ENCODE measurements at regions not wholly inside any gene's neighbourhood (a gene's known extent, or its start where the extent isn't known, plus 50 kb on each side); places are given as distances from the start of the nearest gene placed in this dataset.

DNA sequence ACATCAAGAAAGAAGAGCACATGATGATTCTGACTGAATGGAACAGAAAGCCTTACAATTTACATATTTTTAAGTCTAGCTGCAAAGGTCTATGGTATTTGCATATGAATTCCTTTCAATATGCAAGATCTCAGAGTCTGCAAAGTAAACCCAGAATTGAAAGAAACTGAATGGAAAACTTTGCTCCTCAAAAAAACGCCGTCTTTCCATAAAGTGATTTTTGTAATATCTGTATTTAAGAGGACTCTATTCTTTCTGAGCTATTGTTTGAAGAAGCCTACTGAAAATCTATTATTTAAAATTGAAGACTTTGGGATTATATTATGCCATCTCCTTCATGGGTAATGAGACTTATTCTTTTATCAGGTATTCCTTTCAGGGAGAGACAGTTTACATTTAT is 1894.4 kb downstream of the STIM2 start:
- Histone ChIP-seq H3K79me2 (ENCODE audit: control insufficient read depth, insufficient read depth, low read length) (no peaks in the 10 kb centered on the region), H3K36me3 (ENCODE audit: control insufficient read depth in 2 of 2, insufficient read depth in 2 of 2, low read length in 1 of 2) (no peaks in the 10 kb centered on the region), H2AFZ (ENCODE audit: control insufficient read depth, low read depth, low read length) (no peak overlapping the region), H3K27ac (ENCODE audit: control insufficient read depth, insufficient read depth) (no peak overlapping the region), H4K20me1 (ENCODE audit: control insufficient read depth, insufficient read depth) (no peaks in the 10 kb centered on the region), H3K4me2 (ENCODE audit: control insufficient read depth, insufficient read depth) (no peak overlapping the region), H3K9me3 (replicated peaks; ENCODE audit: control insufficient read depth, insufficient read depth, low read length) (no peaks in the 10 kb centered on the region), H3K4me1 (ENCODE audit: control insufficient read depth, insufficient read depth, low read length) (no peaks in the 10 kb centered on the region), H3K27me3 (replicated peaks in 1 of 2; ENCODE audit: control insufficient read depth in 2 of 2, insufficient read depth in 2 of 2, low read length in 1 of 2) (no peaks in the 10 kb centered on the region), H3K4me3 (no peak overlapping the region), H3K9ac (ENCODE audit: control insufficient read depth, insufficient read depth, low read length) (no peak overlapping the region)
- ChIA-PET RAD21 (ENCODE audit: unreplicated experiment) (no interaction called here), CTCF (no interaction called here), POLR2A (no interaction called here), SMC1A (ENCODE audit: uncharacterized antibody, unreplicated experiment) (interaction anchor here (0.8 kb wide), 1 partner anchor 33 kb away, joined by 3 read pairs; no protein-coding TSS in a partner anchor)
- 26% methylated on average over 2 of the region's 2 CpGs for WGBS (ENCODE audit: insufficient coverage, insufficient replicate concordance, low lambda C conversion rate, missing lambda C conversion rate)
- no peak for ATAC-seq
- no TSS peak for BruUV-seq (replicated peaks)
- no peak for DNase-seq (ENCODE audit: low read depth, low spot score)
- no peak for TF ChIP-seq ESRRA (IDR thresholded peaks at IDR 0.05; ENCODE audit: low read length)
- TF ChIP-seq SMAD5 (IDR thresholded peaks at IDR 0.05; ENCODE audit: low read depth) = no peak
- no peak for TF ChIP-seq FOXM1 (IDR thresholded peaks at IDR 0.05; ENCODE audit: low read depth, low read length)
- no peak for TF ChIP-seq SIX5 (IDR thresholded peaks at IDR 0.05; ENCODE audit: low read depth, low read length, severe bottlenecking)
- TF ChIP-seq RCOR1 (conservative IDR thresholded peaks at IDR 0.05; ENCODE audit: low read depth, low read length) = no peak
- no peak for TF ChIP-seq BHLHE40 (IDR thresholded peaks at IDR 0.05; ENCODE audit: borderline replicate concordance in 1 of 2, low read depth in 2 of 2, low read length in 1 of 2)
- TF ChIP-seq YY1 (IDR thresholded peaks at IDR 0.05; ENCODE audit: low read depth, low read length) = no peak
- TF ChIP-seq, protein P1, sequence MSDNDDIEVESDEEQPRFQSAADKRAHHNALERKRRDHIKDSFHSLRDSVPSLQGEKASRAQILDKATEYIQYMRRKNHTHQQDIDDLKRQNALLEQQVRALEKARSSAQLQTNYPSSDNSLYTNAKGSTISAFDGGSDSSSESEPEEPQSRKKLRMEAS (IDR thresholded peaks at IDR 0.05; ENCODE audit: low read depth, low read length) = no peak
- in situ Hi-C loops (cut with MboI) (no loop called here), intact Hi-C loops (cut with micrococcal nuclease; ENCODE audit: unreplicated experiment) (no loop called here)
- no peak for FAIRE-seq

DNA sequence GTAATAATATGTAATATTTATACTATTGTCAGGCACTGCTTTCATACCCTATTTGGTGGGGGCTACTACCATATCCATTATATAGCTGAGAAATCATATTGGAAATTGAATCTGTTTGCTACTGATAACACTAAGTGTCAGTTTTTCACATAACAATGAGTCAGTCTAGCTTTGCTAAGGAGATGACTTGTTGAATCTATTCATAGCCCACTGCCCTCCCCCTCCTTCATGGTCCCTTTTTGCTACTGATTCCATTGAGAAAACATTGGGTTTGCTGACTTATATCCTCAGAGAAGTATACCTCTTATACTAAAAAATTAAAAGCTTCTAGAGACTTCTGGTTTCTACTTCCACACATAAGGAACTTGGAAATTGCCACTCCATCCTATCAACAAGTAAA is 1898.4 kb downstream of the STIM2 start:
- Histone ChIP-seq H3K27me3 (replicated peaks in 1 of 2; ENCODE audit: control insufficient read depth in 2 of 2, insufficient read depth in 2 of 2, low read length in 1 of 2) (no peaks in the 10 kb centered on the region), H3K4me2 (ENCODE audit: control insufficient read depth, insufficient read depth) (no peak overlapping the region), H3K9ac (ENCODE audit: control insufficient read depth, insufficient read depth, low read length) (no peak overlapping the region), H3K27ac (ENCODE audit: control insufficient read depth, insufficient read depth) (no peak overlapping the region), H4K20me1 (ENCODE audit: control insufficient read depth, insufficient read depth) (no peaks in the 10 kb centered on the region), H3K4me1 (ENCODE audit: control insufficient read depth, insufficient read depth, low read length) (no peaks in the 10 kb centered on the region), H3K4me3 (no peak overlapping the region), H3K9me3 (replicated peaks; ENCODE audit: control insufficient read depth, insufficient read depth, low read length) (no peaks in the 10 kb centered on the region), H3K36me3 (ENCODE audit: control insufficient read depth in 2 of 2, insufficient read depth in 2 of 2, low read length in 1 of 2) (no peaks in the 10 kb centered on the region), H3K79me2 (ENCODE audit: control insufficient read depth, insufficient read depth, low read length) (no peaks in the 10 kb centered on the region), H2AFZ (ENCODE audit: control insufficient read depth, low read depth, low read length) (no peak overlapping the region)
- RAD21 ChIA-PET (ENCODE audit: unreplicated experiment) = no interaction called here
- BruUV-seq (replicated peaks) = no TSS peak
- ATAC-seq (no peak), DNase-seq (ENCODE audit: low read depth, low spot score) (no peak), FAIRE-seq (no peak)
- intact Hi-C loops (cut with micrococcal nuclease; ENCODE audit: unreplicated experiment) (no loop called here), in situ Hi-C loops (cut with MboI) (no loop called here)
- CTCF ChIA-PET = no interaction called here
- TF ChIP-seq HCFC1 (IDR thresholded peaks at IDR 0.05; ENCODE audit: low read length) (no peak), FOS (IDR thresholded peaks at IDR 0.05; ENCODE audit: borderline replicate concordance, extremely low read depth, insufficient read length) (no peak)
- SMC1A ChIA-PET (ENCODE audit: uncharacterized antibody, unreplicated experiment) = interaction anchor here (0.6 to 0.9 kb wide), 2 partner anchors 78 to 302 kb away, joined by 3 read pairs; no protein-coding TSS in a partner anchor
- POLR2A ChIA-PET = no interaction called here

Measured in GM12878 (cell line).